Suprapubic skin (tissue), 4 donors: ENCODE measurements at regions not wholly inside any gene's neighbourhood (a gene's known extent, or its start where the extent isn't known, plus 50 kb on each side); places are given as distances from the start of the nearest gene placed in this dataset.

ENCODE experiments used
- CTCF ChIP-seq, 2 donors: fragments of 200-600 bp in 1 of 2; fragments of 450-650 bp in 1 of 2; sonication (generic) in 1 of 2; IDR thresholded peaks; one replicate each; pipeline ENCODE4 v1.5.1; 2016 to 2019; ENCODE audit warnings: antibody characterized with exemption in 2 of 2, mild to moderate bottlenecking in 1 of 2, moderate library complexity in 1 of 2
- EP300 ChIP-seq: sonication (generic); formaldehyde crosslinking; IDR thresholded peaks from one replicate; pipeline ENCODE4 v1.6.1; 2017; ENCODE audit warnings: antibody characterized with exemption
- POLR2A ChIP-seq, 2 donors: fragments of 450-650 bp; IDR thresholded peaks; one replicate each; pipeline ENCODE4 v1.6.1; 2017; ENCODE audit warnings: antibody characterized with exemption in 2 of 2, mild to moderate bottlenecking in 2 of 2, moderate library complexity in 2 of 2
- POLR2AphosphoS5 ChIP-seq, 3 donors: sonication (generic); formaldehyde crosslinking; IDR thresholded peaks; one replicate each; pipeline ENCODE4 v1.6.1; 2017; ENCODE audit warnings: antibody characterized with exemption in 3 of 3

GRCh38 chr6:40227735-40228134, 293.5 kb upstream of the MOCS1 start:
- no peak for TF ChIP-seq POLR2A (IDR thresholded peaks at IDR 0.05)
- no peak for TF ChIP-seq CTCF (IDR thresholded peaks at IDR 0.05)
- TF ChIP-seq POLR2AphosphoS5 (IDR thresholded peaks at IDR 0.05) = no peak
- no peak for TF ChIP-seq EP300
